ENCODE measurements at regions not wholly inside any gene's neighbourhood (a gene's known extent, or its start where the extent isn't known, plus 50 kb on each side); places are given as distances from the start of the nearest gene placed in this dataset.

GRCh38 chr1:232204269-232204668 is 425.7 kb downstream of the SIPA1L2 start:
- no peaks in the 10 kb centered on the region for H3K36me3 ChIP-seq
- TF ChIP-seq, protein P1, sequence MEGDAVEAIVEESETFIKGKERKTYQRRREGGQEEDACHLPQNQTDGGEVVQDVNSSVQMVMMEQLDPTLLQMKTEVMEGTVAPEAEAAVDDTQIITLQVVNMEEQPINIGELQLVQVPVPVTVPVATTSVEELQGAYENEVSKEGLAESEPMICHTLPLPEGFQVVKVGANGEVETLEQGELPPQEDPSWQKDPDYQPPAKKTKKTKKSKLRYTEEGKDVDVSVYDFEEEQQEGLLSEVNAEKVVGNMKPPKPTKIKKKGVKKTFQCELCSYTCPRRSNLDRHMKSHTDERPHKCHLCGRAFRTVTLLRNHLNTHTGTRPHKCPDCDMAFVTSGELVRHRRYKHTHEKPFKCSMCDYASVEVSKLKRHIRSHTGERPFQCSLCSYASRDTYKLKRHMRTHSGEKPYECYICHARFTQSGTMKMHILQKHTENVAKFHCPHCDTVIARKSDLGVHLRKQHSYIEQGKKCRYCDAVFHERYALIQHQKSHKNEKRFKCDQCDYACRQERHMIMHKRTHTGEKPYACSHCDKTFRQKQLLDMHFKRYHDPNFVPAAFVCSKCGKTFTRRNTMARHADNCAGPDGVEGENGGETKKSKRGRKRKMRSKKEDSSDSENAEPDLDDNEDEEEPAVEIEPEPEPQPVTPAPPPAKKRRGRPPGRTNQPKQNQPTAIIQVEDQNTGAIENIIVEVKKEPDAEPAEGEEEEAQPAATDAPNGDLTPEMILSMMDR (IDR thresholded peaks at IDR 0.05), result no peak
- no peak overlapping the region for H3K27ac ChIP-seq
- no peak overlapping the region for H3K4me3 ChIP-seq
- no peaks in the 10 kb centered on the region for H3K4me1 ChIP-seq
- intact Hi-C loops (cut with DNase I), result no loop called here
- peaks cover 0 to 39% (median 11%) of the 10 kb centered on the region in 11 donors for H3K9me3 ChIP-seq
- H3K27me3 ChIP-seq, result no peaks in the 10 kb centered on the region
- DNase-seq, result no peak
- no peak for ATAC-seq

DNA sequence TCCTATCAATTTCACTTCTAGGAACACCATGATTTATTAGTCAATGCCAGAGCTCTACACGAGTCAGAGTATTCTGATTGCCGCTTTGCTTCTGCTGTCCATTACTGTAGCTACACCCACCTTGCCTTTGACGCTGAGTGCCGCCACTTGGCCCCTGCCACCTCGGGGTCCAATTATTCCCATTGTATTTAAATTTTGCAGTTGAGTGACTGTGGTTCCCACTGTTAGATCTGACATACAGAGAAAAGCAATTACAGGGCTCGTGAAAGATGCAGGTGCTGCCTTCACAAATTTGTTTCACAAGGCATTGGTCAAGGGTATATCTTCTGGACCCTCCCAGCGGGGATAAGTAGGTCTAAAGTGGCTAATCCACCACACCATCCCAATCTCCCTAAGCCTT is 428.9 kb downstream of the SIPA1L2 start:
- intact Hi-C loops (cut with DNase I), result no loop called here
- no peak overlapping the region for H3K27ac ChIP-seq
- 91 to 93% methylated on average over 7 of the region's 7 CpGs for WGBS, 2 donors
- H3K9me3 ChIP-seq, result peaks cover 0 to 39% (median 11%) of the 10 kb centered on the region in 11 donors
- H3K4me3 ChIP-seq, result no peak overlapping the region
- TF ChIP-seq, protein P1 (IDR thresholded peaks at IDR 0.05), result no peak
- DNase-seq (no peak), ATAC-seq (no peak)
- no peaks in the 10 kb centered on the region for H3K36me3 ChIP-seq
- H3K4me1 ChIP-seq, result no peaks in the 10 kb centered on the region
- H3K27me3 ChIP-seq, result no peaks in the 10 kb centered on the region

DNA sequence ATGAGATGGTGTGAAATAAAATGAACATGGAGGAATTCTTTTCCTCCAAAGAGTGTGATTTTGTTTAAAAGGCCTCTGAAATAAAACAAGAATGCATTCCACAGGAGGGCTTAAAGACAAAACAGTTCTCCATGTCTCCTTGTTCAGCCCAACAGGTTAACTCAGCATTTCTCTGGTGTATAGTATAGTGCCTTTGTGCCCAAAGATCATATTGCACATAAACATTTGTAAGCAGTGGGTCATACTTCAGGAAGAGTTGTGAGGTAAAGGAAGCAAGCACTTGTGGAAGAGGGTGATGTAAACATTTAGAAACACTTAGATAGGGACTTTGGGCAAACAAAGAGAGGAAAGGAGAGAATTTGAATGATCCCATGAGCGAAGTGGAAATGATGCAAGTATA is 433.9 kb downstream of the SIPA1L2 start:
- H3K27ac ChIP-seq, result no peak overlapping the region
- no peak overlapping the region for H3K4me3 ChIP-seq
- H3K9me3 ChIP-seq, result peaks cover 0 to 21% (median 2%) of the 10 kb centered on the region in 11 donors
- H3K4me1 ChIP-seq, result peaks cover 0 to 3% (median 0%) of the 10 kb centered on the region in 9 donors
- DNase-seq (no peak), ATAC-seq (no peak)
- intact Hi-C loops (cut with DNase I), result loop anchor here in 1 of 10 donors (10.0 kb wide), 1 partner anchor 321 kb away; no protein-coding TSS in a partner anchor
- TF ChIP-seq, protein P1 (IDR thresholded peaks at IDR 0.05), result no peak
- 91 to 94% methylated on average over 1 of the region's 1 CpG for whole genome bisulfite sequencing, 2 donors
- H3K27me3 ChIP-seq, result no peaks in the 10 kb centered on the region
- no peaks in the 10 kb centered on the region for H3K36me3 ChIP-seq

GRCh38 chr1:232194424-232194823 is 435.5 kb downstream of the SIPA1L2 start:
- 91 to 95% methylated on average over 1 of the region's 1 CpG for WGBS, 2 donors

More at GRCh38 chr1:232194424-232194823, 435.5 kb downstream of the SIPA1L2 start:
- Histone ChIP-seq H3K27me3 (no peaks in the 10 kb centered on the region), H3K4me1 (peaks cover 0 to 3% (median 0%) of the 10 kb centered on the region in 9 donors), H3K4me3 (no peak overlapping the region), H3K27ac (no peak overlapping the region), H3K36me3 (no peaks in the 10 kb centered on the region), H3K9me3 (peaks cover 0 to 11% (median 0%) of the 10 kb centered on the region in 11 donors)
- intact Hi-C loops (cut with DNase I), result loop anchor here in 1 of 10 donors (10.0 kb wide), 1 partner anchor 320 kb away; no protein-coding TSS in a partner anchor
- DNase-seq (no peak), ATAC-seq (no peak)
- TF ChIP-seq, protein P1 (IDR thresholded peaks at IDR 0.05), result no peak
